Vagina (tissue), 2 donors: ENCODE measurements at regions not wholly inside any gene's neighbourhood (a gene's known extent, or its start where the extent isn't known, plus 50 kb on each side); places are given as distances from the start of the nearest gene placed in this dataset.

Experiments used
- DNase-seq, 2 donors: peaks; one replicate each; pipeline ENCODE4 v3.0.0-alpha.2; 2017; ENCODE audit errors: extremely low spot score in 2 of 2
- H3K27ac ChIP-seq: fragments of 200-600 bp; sonication (generic); one replicate; pipeline ENCODE4 v1.5.1; 2019
- H3K27me3 ChIP-seq: fragments of 200-600 bp; sonication (generic); one replicate; pipeline ENCODE4 v1.5.1; 2019
- H3K36me3 ChIP-seq, 2 donors: fragments of 200-600 bp; sonication (generic); one replicate each; pipeline ENCODE4 v1.5.1; 2017 to 2019
- H3K4me1 ChIP-seq: fragments of 200-600 bp; sonication (generic); one replicate; pipeline ENCODE4 v1.5.1; 2019
- H3K4me3 ChIP-seq, 2 donors: fragments of 200-600 bp; sonication (generic); 1 replicate in 1 of 2; 2 replicates in 1 of 2; pipeline ENCODE4 v1.5.1; 2016 to 2019
- H3K9me3 ChIP-seq: fragments of 200-600 bp; sonication (generic); one replicate; pipeline ENCODE4 v1.5.1; 2019
- POLR2A ChIP-seq, 2 donors: fragments of 450-650 bp; IDR thresholded peaks; one replicate each; pipeline ENCODE4 v1.6.1; 2017; ENCODE audit warnings: antibody characterized with exemption in 2 of 2, mild to moderate bottlenecking in 2 of 2, moderate library complexity in 2 of 2
- POLR2AphosphoS5 ChIP-seq, 2 donors: sonication (generic); formaldehyde crosslinking; IDR thresholded peaks; one replicate each; pipeline ENCODE4 v1.9.0; 2017; ENCODE audit warnings: antibody characterized with exemption in 2 of 2, mild to moderate bottlenecking in 2 of 2, low read depth in 1 of 2; ENCODE audit not compliant: insufficient read depth in 1 of 2
- intact Hi-C: fragments of 100-400 bp; cut with DNase I; formaldehyde crosslinking; loops from one replicate; pipeline ENCODE4 v1.15.1; 2023
- TF ChIP-seq, protein P1 (sequence below), 3 experiments: fragments of 450-650 bp in 2 of 3; fragments of 200-600 bp in 1 of 3; sonication (generic) in 1 of 3; IDR thresholded peaks; one replicate each; pipeline ENCODE4 v1.5.1; 2017 to 2019; ENCODE audit warnings: antibody characterized with exemption in 3 of 3, mild to moderate bottlenecking in 2 of 3, moderate library complexity in 2 of 3

- Histone ChIP-seq H3K36me3 (no peaks in the 10 kb centered on the region), H3K4me1 (peaks cover 20% of the 10 kb centered on the region), H3K9me3 (no peaks in the 10 kb centered on the region), H3K27me3 (no peaks in the 10 kb centered on the region), H3K27ac (no peak overlapping the region), H3K4me3 (no peak overlapping the region)
- intact Hi-C loops = loop anchor here (5.0 kb wide), 1 partner anchor 45 kb away; no protein-coding TSS in a partner anchor
- TF ChIP-seq POLR2AphosphoS5 (IDR thresholded peaks at IDR 0.05; ENCODE audit: insufficient read depth in 1 of 2, low read depth in 1 of 2) = no peak
- TF ChIP-seq POLR2A (IDR thresholded peaks at IDR 0.05) = no peak
- TF ChIP-seq, protein P1, sequence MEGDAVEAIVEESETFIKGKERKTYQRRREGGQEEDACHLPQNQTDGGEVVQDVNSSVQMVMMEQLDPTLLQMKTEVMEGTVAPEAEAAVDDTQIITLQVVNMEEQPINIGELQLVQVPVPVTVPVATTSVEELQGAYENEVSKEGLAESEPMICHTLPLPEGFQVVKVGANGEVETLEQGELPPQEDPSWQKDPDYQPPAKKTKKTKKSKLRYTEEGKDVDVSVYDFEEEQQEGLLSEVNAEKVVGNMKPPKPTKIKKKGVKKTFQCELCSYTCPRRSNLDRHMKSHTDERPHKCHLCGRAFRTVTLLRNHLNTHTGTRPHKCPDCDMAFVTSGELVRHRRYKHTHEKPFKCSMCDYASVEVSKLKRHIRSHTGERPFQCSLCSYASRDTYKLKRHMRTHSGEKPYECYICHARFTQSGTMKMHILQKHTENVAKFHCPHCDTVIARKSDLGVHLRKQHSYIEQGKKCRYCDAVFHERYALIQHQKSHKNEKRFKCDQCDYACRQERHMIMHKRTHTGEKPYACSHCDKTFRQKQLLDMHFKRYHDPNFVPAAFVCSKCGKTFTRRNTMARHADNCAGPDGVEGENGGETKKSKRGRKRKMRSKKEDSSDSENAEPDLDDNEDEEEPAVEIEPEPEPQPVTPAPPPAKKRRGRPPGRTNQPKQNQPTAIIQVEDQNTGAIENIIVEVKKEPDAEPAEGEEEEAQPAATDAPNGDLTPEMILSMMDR (IDR thresholded peaks at IDR 0.05) = no peak
- no peak for DNase-seq
These were observed 185.1 kb upstream of the HAAO start for GRCh38 chr2:42977270-42978174.

DNA sequence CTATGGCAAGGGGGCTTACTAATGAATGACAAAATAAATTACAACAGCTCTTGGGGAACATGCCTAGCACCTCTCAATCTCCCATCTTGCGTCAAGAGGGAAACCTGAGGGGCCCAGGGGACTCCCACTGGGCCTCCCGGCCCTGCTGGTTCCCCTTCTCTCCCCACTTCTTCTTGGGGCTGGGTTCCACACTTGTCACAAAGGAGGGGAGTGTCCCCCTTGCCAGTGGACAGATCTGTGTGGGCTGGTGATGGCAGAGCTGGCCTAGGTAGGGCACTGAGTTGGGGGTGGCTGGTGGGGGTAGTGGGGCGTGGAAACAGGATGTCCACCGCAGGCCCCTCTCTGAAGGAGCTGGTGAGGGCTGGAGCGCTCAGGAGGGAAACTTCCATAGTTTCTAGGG is 184.0 kb upstream of the HAAO start:
- peaks cover 20% of the 10 kb centered on the region for H3K4me1 ChIP-seq
- H3K36me3 ChIP-seq = no peaks in the 10 kb centered on the region
- TF ChIP-seq POLR2AphosphoS5 (IDR thresholded peaks at IDR 0.05; ENCODE audit: insufficient read depth in 1 of 2, low read depth in 1 of 2) (no peak), POLR2A (IDR thresholded peaks at IDR 0.05) (no peak)
- TF ChIP-seq, protein P1 (IDR thresholded peaks at IDR 0.05) = no peak
- peak overlapping the region; percentile 37 for H3K27ac ChIP-seq
- no peak for DNase-seq
- H3K9me3 ChIP-seq = no peaks in the 10 kb centered on the region
- H3K27me3 ChIP-seq = no peaks in the 10 kb centered on the region
- no peak overlapping the region for H3K4me3 ChIP-seq
- intact Hi-C loops = loop anchor here (5.0 kb wide), 1 partner anchor 46 kb away; no protein-coding TSS in a partner anchor

- H3K4me1 ChIP-seq = peaks cover 25% of the 10 kb centered on the region
- H3K36me3 ChIP-seq = no peaks in the 10 kb centered on the region
- H3K27ac ChIP-seq = peak overlapping the region; percentile 87
- TF ChIP-seq, protein P1 (IDR thresholded peaks at IDR 0.05) = peak; percentile 88 to 94 (median 91)
- no peak for TF ChIP-seq POLR2A (IDR thresholded peaks at IDR 0.05)
- TF ChIP-seq POLR2AphosphoS5 (IDR thresholded peaks at IDR 0.05; ENCODE audit: insufficient read depth in 1 of 2, low read depth in 1 of 2) = peak in 1 of 2 donors; percentile 64
- H3K9me3 ChIP-seq = no peaks in the 10 kb centered on the region
- no peak for DNase-seq
- intact Hi-C loops = loop anchor here (1.0 to 5.0 kb wide), 4 partner anchors 47 to 254 kb away; no protein-coding TSS in a partner anchor
- no peaks in the 10 kb centered on the region for H3K27me3 ChIP-seq
- H3K4me3 ChIP-seq = peak overlapping the region; percentile 36 to 41
These were observed 182.6 kb upstream of the HAAO start for GRCh38 chr2:42974721-42975717.

- Histone ChIP-seq H3K36me3 (no peaks in the 10 kb centered on the region), H3K4me3 (no peak overlapping the region), H3K27ac (peak overlapping the region; percentile 87), H3K4me1 (peaks cover 33% of the 10 kb centered on the region), H3K9me3 (no peaks in the 10 kb centered on the region), H3K27me3 (no peaks in the 10 kb centered on the region)
- TF ChIP-seq POLR2A (IDR thresholded peaks at IDR 0.05) (no peak), POLR2AphosphoS5 (IDR thresholded peaks at IDR 0.05; ENCODE audit: insufficient read depth in 1 of 2, low read depth in 1 of 2) (no peak)
- TF ChIP-seq, protein P1 (IDR thresholded peaks at IDR 0.05) = no peak
- intact Hi-C loops = loop anchor here (1.0 to 2.0 kb wide), 3 partner anchors 146 to 255 kb away; no protein-coding TSS in a partner anchor
- DNase-seq = no peak
These were observed 181.9 kb upstream of the HAAO start for GRCh38 chr2:42974169-42974720.
